ENCODE measurements at regions not wholly inside any gene's neighbourhood (a gene's known extent, or its start where the extent isn't known, plus 50 kb on each side); places are given as distances from the start of the nearest gene placed in this dataset.

GRCh38 chr20:51162015-51162414 is 139.1 kb upstream of the KCNG1 start:
- H3K36me3 ChIP-seq (replicated peaks in 1 of 2) = no peaks in the 10 kb centered on the region
- no peaks in the 10 kb centered on the region for H3K4me1 ChIP-seq (replicated peaks in 1 of 2)
- no peak for DNase-seq
- WGBS, 4 donors = 47 to 63% (median 54%) methylated on average over 6 of the region's 6 CpGs
- intact Hi-C loops (cut with DNase I) = no loop called here
- no peak overlapping the region for H3K4me3 ChIP-seq
- H3K27ac ChIP-seq = no peak overlapping the region
- H3K9me3 ChIP-seq (replicated peaks in 1 of 3) = no peaks in the 10 kb centered on the region
- TF ChIP-seq POLR2A (IDR thresholded peaks at IDR 0.05) = no peak
- no peak for TF ChIP-seq CTCF (IDR thresholded peaks at IDR 0.05)
- no peaks in the 10 kb centered on the region for H3K27me3 ChIP-seq

- H3K27me3 ChIP-seq = no peaks in the 10 kb centered on the region
- no peak for TF ChIP-seq CTCF (IDR thresholded peaks at IDR 0.05)
- no peak for TF ChIP-seq POLR2A (IDR thresholded peaks at IDR 0.05)
- intact Hi-C loops (cut with DNase I) = no loop called here
- no peaks in the 10 kb centered on the region for H3K4me1 ChIP-seq (replicated peaks in 1 of 2)
- no peaks in the 10 kb centered on the region for H3K36me3 ChIP-seq (replicated peaks in 1 of 2)
- DNase-seq = no peak
- whole genome bisulfite sequencing, 4 donors = 40 to 96% (median 60%) methylated on average over 3 to 6 of the region's 6 CpGs
- H3K27ac ChIP-seq = no peak overlapping the region
- no peaks in the 10 kb centered on the region for H3K9me3 ChIP-seq (replicated peaks in 1 of 3)
- H3K4me3 ChIP-seq = no peak overlapping the region
Observed at GRCh38 chr20:51160821-51161220, 137.9 kb upstream of the KCNG1 start.

- Histone ChIP-seq H3K27me3 (peaks cover 3% of the 10 kb centered on the region), H3K4me3 (no peak overlapping the region), H3K4me1 (replicated peaks in 1 of 2) (no peaks in the 10 kb centered on the region), H3K36me3 (replicated peaks in 1 of 2) (no peaks in the 10 kb centered on the region), H3K27ac (no peak overlapping the region), H3K9me3 (replicated peaks in 1 of 3) (no peaks in the 10 kb centered on the region)
- no peak for DNase-seq
- intact Hi-C loops (cut with DNase I) = no loop called here
- TF ChIP-seq CTCF (IDR thresholded peaks at IDR 0.05) = no peak
- TF ChIP-seq POLR2A (IDR thresholded peaks at IDR 0.05) = no peak
- WGBS, 4 donors = 59 to 90% (median 70%) methylated on average over 2 of the region's 2 CpGs
Observed at GRCh38 chr20:51159981-51160380, 137.1 kb upstream of the KCNG1 start.

- Histone ChIP-seq H3K36me3 (replicated peaks in 1 of 2) (no peaks in the 10 kb centered on the region), H3K27ac (no peak overlapping the region), H3K9me3 (replicated peaks in 1 of 3) (no peaks in the 10 kb centered on the region), H3K27me3 (peaks cover 3% of the 10 kb centered on the region), H3K4me3 (no peak overlapping the region), H3K4me1 (replicated peaks in 1 of 2) (no peaks in the 10 kb centered on the region)
- TF ChIP-seq POLR2A (IDR thresholded peaks at IDR 0.05) (no peak), CTCF (IDR thresholded peaks at IDR 0.05) (no peak)
- WGBS, 4 donors = 61 to 68% (median 65%) methylated on average over 8 of the region's 8 CpGs
- intact Hi-C loops (cut with DNase I) = no loop called here
- DNase-seq = peak in 1 of 7 donors; percentile 59
Observed at GRCh38 chr20:51159303-51159702, 136.4 kb upstream of the KCNG1 start.

Measured in adrenal gland (tissue), 9 donors.